K562 (cell line): ENCODE measurements at regions not wholly inside any gene's neighbourhood (a gene's known extent, or its start where the extent isn't known, plus 50 kb on each side); places are given as distances from the start of the nearest gene placed in this dataset.

ENCODE experiments used
- ELF1 ChIP-seq: fragments of 200-800 bp; sonication (Bioruptor generic); IDR thresholded peaks from 2 replicates; pipeline ENCODE4 v1.6.1; 2016; ENCODE audit warnings: missing genetic modification characterization, missing compliant biosample characterization
- ETS1 ChIP-seq: conservative IDR thresholded peaks from 2 replicates; pipeline ENCODE4 v1.6.1; 2011; ENCODE audit warnings: low read depth, mild to moderate bottlenecking, low read length; ENCODE audit not compliant: control insufficient read depth
- EZH2 ChIP-seq: IDR thresholded peaks from 2 replicates; pipeline ENCODE4 v1.6.1; 2012; ENCODE audit warnings: low read depth, mild to moderate bottlenecking, inconsistent platforms, low read length, borderline replicate concordance
- JUND ChIP-seq, 2 experiments: IDR thresholded peaks; 2 replicates in 1 of 2; 3 replicates in 1 of 2; pipeline ENCODE4 v1.6.1; 2011; ENCODE audit warnings: borderline replicate concordance in 2 of 2, low read depth in 2 of 2, low read length in 2 of 2, improper control_type of control experiment in 1 of 2, missing biosample characterization in 1 of 2, missing genetic modification characterization in 1 of 2, missing genetic modification reagents in 1 of 2
- NFE2 ChIP-seq: IDR thresholded peaks from 2 replicates; pipeline ENCODE4 v1.6.1; 2014; ENCODE audit warnings: antibody characterized with exemption, low read depth
- POLR2AphosphoS5 ChIP-seq: IDR thresholded peaks from 2 replicates; pipeline ENCODE4 v1.6.1; 2011; ENCODE audit warnings: mild to moderate bottlenecking, low read depth, low read length, moderate library complexity; ENCODE audit not compliant: control insufficient read depth, insufficient read depth
- PRPF4 ChIP-seq: fragments of 200-400 bp; formaldehyde crosslinking; IDR thresholded peaks from one replicate; pipeline ENCODE4 v1.6.1; 2017; ENCODE audit warnings: low read length, low read depth, mild to moderate bottlenecking; ENCODE audit not compliant: insufficient read depth, poor library complexity, severe bottlenecking
- ZNF23 ChIP-seq: fragments of 250-450 bp; sonication (Bioruptor Pico); IDR thresholded peaks from 2 replicates; pipeline ENCODE4 v1.4.0; 2020; ENCODE audit warnings: mild to moderate bottlenecking
- TF ChIP-seq, protein P1 (sequence below), 3 experiments: IDR thresholded peaks in 2 of 3; conservative IDR thresholded peaks in 1 of 3; 2 replicates each; pipeline ENCODE4 v1.5.1; 2011 to 2012; ENCODE audit warnings: low read length in 3 of 3, mild to moderate bottlenecking in 3 of 3, control low read depth in 2 of 3, improper control_type of control experiment in 1 of 3, inconsistent platforms in 1 of 3, low read depth in 1 of 3, mixed read lengths in 1 of 3, moderate library complexity in 1 of 3; ENCODE audit not compliant: insufficient read depth in 2 of 3

- no peak for TF ChIP-seq EZH2
- TF ChIP-seq PRPF4 = no peak
- TF ChIP-seq NFE2 = no peak
- TF ChIP-seq POLR2AphosphoS5 = no peak
- no peak for TF ChIP-seq ELF1 (tag)
- TF ChIP-seq JUND (IDR thresholded peaks at IDR 0.05; ENCODE audit: borderline replicate concordance, low read depth, low read length) = no peak
- no peak for TF ChIP-seq JUND (tag; IDR thresholded peaks at IDR 0.05; ENCODE audit: borderline replicate concordance, low read depth, low read length)
- no peak for TF ChIP-seq ZNF23 (CRISPR knock-in tag)
- no peak for TF ChIP-seq ETS1
- TF ChIP-seq, protein P1, sequence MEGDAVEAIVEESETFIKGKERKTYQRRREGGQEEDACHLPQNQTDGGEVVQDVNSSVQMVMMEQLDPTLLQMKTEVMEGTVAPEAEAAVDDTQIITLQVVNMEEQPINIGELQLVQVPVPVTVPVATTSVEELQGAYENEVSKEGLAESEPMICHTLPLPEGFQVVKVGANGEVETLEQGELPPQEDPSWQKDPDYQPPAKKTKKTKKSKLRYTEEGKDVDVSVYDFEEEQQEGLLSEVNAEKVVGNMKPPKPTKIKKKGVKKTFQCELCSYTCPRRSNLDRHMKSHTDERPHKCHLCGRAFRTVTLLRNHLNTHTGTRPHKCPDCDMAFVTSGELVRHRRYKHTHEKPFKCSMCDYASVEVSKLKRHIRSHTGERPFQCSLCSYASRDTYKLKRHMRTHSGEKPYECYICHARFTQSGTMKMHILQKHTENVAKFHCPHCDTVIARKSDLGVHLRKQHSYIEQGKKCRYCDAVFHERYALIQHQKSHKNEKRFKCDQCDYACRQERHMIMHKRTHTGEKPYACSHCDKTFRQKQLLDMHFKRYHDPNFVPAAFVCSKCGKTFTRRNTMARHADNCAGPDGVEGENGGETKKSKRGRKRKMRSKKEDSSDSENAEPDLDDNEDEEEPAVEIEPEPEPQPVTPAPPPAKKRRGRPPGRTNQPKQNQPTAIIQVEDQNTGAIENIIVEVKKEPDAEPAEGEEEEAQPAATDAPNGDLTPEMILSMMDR (IDR thresholded peaks at IDR 0.05 in 2 of 3, conservative IDR thresholded peaks at IDR 0.05 in 1 of 3; ENCODE audit: insufficient read depth in 2 of 3, low read depth in 1 of 3, low read length in 3 of 3) = no peak
Measured at GRCh38 chr12:16454481-16454880, 107.0 kb downstream of the MGST1 start.
